ENCODE measurements at regions not wholly inside any gene's neighbourhood (a gene's known extent, or its start where the extent isn't known, plus 50 kb on each side); places are given as distances from the start of the nearest gene placed in this dataset.

DNA sequence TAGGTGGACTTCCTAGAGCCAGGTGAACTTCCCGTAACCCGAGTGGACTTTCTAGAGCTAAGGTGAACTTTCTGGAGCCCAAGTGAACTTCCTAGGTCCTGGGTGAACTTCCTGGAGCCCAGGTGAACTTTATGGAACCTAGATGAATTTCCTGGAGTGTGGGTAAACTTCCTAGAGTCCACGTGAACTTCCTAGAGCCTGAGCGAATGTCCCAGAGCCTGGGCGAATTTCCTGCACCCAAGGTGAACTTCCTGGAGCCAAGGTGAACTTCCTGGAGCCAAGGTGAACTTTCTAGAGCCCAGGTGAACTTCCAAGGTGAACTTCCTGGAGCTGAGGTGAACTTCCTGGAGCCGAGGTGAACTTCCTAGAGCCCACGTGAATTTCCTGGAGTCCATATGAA, 70.0 kb downstream of the RTP5 start:
- TF ChIP-seq, protein P1, sequence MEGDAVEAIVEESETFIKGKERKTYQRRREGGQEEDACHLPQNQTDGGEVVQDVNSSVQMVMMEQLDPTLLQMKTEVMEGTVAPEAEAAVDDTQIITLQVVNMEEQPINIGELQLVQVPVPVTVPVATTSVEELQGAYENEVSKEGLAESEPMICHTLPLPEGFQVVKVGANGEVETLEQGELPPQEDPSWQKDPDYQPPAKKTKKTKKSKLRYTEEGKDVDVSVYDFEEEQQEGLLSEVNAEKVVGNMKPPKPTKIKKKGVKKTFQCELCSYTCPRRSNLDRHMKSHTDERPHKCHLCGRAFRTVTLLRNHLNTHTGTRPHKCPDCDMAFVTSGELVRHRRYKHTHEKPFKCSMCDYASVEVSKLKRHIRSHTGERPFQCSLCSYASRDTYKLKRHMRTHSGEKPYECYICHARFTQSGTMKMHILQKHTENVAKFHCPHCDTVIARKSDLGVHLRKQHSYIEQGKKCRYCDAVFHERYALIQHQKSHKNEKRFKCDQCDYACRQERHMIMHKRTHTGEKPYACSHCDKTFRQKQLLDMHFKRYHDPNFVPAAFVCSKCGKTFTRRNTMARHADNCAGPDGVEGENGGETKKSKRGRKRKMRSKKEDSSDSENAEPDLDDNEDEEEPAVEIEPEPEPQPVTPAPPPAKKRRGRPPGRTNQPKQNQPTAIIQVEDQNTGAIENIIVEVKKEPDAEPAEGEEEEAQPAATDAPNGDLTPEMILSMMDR (IDR thresholded peaks at IDR 0.05 in 8 of 11, conservative IDR thresholded peaks at IDR 0.05 in 3 of 11) = no peak
- TF ChIP-seq POLR2A (IDR thresholded peaks at IDR 0.05) (no peak), POLR2AphosphoS5 (IDR thresholded peaks at IDR 0.05) (no peak)
